Femur (tissue), 1 donor: ENCODE measurements at regions not wholly inside any gene's neighbourhood (a gene's known extent, or its start where the extent isn't known, plus 50 kb on each side); places are given as distances from the start of the nearest gene placed in this dataset.

Experiments used
- DNase-seq: peaks from one replicate; pipeline ENCODE4 v3.0.0-alpha.2; 2017

DNA sequence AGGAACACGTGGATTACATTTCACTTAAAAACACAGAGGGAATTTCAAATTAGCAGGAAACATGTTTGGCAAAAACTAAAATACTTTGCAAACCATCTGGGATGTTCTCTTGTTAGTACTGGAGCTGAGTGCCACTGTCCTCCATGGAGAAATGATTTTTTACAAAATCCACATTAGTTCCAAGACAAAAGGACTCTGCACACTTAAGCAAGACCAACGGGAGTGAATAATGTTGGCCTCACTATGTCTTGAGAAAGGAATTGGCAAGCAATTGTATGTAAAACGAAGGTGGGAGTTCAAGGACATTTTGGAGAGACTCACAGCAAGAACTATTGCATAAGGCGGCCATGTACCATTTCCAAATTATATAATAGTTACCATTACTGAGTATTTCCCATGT is 547.5 kb downstream of the EBF1 start:
- no peak for DNase-seq

DNA sequence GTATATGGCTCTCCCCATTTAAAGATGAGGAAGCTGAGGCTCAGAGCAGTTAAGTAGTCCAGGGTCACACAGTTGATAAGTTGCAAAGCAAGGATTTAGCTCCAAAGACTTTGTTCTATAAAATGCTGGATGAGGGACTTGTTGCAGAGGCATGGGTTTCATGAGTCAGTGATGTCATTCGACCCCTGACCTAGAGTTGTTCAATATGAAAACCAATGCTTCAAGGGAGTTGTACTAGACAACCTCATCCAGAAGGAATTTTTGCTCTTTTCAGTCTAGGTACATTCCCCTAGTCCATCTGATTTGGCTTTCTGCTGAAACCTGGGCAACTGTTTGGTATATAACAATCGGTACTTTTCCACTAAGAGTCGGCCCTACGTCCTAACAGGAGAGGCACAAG is 550.4 kb downstream of the EBF1 start:
- DNase-seq = no peak

DNA sequence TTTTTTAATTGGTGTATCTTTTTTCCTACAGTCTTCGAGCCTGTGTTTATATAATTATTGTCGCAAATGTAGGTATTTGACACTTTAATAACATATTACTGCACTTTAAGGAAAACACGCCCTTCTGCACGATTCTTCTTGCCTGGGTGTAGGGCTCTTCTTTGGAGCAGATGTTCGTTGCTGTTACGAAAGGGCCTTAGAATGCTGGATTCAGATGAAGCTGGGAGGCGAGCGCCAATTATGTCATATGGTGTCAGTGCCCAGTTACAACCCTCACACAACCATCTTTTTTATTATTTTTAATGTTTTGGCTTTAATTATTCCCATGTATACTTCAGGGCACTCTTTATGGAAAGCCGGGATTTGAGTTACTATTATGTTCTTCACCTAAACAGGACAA is 553.0 kb downstream of the EBF1 start:
- DNase-seq = no peak

DNA sequence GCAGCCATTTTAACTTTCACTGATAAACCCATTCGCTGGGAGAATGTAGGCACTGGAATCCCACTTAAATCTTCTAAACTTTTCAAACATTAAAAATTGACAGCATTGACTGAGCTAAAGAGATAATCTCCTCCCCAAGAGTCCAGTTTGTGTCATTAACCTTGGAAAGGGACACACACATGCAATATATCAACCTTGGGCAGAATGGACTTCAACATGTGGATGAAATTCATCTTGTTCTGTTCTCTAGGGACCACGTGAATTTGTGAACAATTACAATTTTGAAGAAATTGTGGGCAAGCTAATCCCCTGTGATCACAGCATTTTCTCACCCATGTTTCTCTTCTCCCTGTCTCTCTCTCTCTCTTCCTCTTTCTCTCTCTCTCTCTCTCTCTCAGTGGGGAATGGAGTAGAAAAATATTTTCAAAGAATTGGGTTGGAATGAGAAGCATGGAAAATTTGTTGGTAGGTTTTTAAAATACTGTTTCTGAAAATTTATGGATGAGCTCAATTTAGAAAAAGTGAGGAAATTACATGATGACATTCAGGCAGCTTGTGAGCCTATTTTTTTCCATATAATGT is 553.7 kb downstream of the EBF1 start:
- DNase-seq = no peak

DNA sequence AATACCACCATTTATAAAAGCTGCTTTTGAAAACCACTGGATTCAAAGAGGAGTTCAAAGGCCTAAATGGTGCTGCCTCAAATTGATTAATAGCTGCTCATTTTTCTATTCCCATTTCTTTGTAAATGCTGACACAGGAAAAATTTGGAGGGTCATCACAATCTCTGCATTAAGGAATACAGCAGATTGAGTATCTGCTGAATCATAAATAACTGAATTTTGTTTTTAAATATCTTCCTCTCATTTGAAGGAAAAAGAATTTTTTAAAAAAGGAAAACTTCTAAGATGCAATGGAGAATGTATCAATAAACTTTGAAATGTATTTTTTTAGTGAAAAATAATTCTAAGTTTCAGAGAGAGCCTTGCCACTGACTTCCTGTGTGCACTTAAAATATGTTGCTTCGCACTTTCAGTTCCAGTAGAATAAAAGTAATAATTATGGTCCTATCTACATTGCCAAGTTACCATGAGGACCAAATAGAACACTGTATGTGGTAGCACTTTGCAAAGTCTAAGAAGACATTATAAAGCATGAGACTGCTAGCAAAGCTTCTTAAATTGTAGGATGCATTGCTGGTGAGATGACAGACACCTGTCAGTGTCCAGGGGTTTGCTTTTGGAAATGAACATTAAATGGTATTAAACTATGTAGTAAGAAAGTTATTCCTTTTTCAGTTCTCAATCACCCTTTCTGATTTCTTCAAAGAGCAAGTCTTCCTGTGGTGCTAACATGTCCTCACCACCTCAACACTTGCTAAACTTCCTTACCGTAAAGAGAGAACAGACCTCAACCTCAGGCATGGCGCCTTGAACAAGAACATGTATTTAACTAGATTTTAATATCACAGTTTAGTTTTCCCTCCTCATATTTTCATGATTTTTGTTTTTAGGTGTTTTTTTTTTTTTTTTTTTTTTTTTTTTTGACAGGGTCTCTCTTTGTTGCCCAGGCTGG is 555.1 kb downstream of the EBF1 start:
- no peak for DNase-seq

DNA sequence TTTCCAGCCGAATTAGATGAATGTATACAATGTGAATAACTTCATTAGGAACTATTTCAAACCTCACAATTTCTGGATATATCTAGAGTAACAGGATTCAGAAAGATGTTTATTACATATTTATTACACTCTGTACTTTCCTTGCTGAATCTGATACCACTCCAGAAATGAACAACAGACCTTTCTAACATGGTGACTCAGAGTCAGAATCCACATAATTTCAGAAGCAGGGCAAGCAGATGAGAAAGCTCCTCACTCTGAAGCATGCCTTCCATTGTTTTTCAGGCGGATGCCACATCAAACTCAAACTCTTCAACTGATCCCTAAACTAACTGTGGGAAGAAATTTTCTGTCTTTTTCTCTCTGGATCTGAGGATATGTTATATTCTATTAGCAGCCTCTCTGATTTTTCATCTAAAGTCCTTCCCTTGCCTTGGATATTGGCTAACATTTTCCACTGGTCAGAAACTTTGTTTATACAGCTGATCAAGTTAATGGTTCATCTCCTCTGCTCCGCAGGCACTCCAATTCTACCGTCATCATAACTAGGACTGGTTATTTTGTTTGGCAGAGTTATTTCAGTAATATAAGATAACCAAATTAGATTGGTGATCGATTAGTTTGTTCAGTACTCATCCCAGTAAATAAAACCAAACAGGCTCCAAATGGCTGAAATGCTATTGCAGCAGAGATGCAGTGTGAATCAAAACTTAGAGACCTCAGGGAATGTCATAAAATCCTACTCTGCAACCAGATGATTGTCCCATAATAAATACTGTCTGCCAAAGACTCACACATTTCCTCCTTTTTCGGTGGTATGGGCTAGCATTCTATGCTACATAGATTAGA is 556.0 kb downstream of the EBF1 start:
- DNase-seq = no peak

DNA sequence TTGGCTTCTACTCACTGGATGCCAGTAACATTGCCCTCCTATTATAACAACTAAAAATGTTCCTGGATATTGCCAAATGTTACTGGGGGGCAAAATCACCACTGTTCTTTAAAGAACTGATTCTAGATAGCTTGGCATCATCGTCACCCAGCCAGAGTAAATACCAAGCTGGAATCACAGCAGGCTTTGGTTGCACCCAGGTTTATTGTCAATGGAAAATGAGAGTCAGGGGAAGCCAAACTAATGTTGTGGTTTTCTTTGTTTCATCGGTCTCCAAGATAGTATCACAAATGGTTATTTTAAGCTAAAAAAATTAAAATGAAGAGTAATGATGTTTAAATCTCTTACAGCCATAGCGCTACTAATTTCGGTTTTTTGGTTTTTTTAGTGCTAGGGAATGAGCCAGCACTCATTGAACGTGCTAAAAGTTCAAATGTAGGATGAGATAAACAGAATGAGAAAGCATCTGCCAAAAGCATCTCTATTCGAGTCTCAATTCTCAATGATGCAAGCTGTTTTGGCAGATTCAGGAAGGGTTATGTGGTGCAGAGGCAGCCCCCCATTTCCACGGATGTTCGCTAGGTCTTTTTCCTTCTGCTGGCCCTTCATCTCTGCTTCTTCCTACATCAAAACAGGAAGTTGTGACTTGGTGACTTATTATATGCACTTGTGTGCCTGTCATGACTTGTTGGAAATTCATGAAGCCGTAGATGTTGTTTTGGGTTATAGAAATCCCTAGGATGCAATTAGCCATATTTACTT is 558.0 kb downstream of the EBF1 start:
- no peak for DNase-seq

DNA sequence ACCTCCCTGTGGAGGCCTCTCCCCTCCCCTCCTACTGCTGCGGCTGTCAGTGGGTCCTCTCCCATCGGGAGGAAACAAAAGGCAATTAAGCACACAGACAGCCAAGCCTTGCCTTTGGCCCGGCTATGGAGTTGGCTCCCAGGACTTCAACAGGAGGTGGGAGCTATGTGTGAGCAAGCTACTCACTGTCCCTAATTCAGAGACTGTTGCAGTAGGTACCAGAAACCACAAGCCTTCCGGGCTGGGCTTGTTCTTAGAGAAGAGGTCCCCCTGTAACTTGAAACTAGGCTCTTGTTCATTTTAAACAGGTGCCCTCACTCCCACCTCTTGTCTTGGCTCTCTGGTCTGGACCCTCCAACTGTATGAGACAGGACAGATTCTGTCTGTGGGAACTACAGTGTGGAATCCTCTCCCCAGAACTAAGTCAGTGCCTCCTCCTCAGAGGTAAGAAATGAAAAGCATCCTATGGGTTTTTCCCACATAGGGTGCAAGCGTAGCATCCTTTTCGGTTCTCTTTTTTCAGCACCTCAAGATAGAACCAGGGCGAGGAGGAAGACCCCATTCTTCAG is 561.1 kb downstream of the EBF1 start:
- DNase-seq = no peak

DNA sequence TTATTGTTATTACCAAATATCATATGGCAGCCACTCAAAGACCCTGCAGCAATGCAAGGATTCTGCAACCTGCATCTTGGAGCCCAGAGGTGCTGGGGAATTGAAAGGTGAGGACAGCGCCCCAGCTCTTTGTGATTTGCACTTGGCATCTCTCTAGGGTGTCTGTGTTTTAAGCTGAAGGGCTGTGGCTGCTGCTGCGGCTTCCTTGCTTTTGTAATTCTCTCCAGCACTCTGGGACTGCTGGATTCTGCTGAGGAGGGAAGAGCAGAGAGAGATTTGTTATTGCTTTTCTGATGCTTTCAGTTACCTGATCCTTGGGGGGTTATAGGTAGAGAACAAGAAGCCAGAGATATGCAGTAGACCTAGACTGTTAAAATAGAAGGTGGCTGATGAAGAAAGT is 562.4 kb downstream of the EBF1 start:
- no peak for DNase-seq

DNA sequence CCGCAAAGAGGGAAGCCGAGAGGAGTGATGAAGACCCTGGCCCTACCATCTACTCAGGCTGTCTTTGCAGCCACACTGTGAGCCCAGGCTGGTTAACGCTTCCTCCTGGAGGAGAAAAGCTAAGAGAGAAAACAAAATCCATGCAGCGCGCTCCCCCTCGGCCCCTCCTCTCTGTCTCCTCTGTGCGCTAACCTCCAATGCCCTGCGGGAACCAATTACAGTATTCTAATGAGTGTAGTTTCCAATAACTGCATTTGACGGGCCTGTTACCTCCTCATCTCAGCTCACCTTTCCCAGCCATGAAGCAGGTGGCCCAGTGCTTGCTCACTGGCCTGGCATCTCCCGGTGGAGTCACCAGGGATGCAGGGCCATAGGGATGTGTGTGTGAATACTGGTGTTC is 565.5 kb downstream of the EBF1 start:
- no peak for DNase-seq

DNA sequence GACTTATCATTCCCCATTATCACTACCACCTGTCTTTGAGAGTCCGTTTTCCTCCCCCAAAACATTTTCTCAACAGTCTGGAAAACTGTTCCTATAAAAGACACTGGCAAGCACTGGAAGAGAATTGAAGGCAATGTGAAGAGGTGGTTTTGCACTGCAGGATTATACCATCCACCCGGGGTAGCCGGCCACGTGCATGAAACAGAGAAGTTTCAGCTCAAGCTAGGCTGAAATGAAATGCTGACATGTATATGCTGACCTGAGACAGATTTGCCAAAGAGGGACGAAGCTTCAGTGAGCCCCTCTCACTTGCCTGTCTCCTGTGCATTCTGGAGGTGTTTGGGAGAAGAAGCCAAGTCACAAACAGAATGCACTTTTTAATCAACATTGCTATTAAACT is 567.0 kb downstream of the EBF1 start:
- DNase-seq = no peak

DNA sequence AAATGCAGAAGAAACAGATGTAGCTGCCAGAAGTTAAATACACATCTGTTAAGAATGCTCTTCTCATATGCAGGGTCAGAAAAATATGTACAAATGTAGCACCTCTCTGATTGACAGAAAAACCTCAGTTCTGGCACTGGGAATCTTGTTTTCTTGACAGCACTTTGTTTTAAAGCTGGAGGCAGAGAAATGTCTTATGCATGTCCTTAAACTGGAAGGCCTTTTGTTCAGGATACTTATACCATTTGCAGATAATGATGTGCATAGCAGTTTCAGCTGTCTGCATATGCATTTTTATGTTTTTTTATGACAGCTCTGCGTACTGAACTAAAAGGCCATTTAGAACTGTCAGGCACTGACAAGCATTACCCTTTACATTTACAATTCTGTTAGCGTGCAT is 567.9 kb downstream of the EBF1 start:
- DNase-seq = no peak

DNA sequence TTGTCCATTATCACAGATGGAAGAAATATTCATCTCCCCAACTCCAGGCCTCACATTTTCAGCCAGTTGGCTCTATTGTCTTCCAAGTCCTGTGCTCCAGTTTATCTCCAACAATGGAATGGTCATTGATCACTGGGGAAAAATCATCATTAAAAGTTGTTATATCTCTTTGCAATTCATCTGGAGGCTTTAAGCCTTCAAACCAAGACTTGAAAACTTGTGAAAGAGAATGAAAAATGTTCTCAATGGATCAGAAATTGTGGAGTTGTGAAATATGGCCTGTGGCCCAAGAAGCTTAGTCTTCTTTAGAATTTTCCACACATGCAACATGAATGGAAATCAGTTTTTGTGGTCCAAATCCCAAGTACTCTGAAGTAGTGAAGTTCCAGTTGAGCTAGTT is 569.6 kb downstream of the EBF1 start:
- DNase-seq = no peak

DNA sequence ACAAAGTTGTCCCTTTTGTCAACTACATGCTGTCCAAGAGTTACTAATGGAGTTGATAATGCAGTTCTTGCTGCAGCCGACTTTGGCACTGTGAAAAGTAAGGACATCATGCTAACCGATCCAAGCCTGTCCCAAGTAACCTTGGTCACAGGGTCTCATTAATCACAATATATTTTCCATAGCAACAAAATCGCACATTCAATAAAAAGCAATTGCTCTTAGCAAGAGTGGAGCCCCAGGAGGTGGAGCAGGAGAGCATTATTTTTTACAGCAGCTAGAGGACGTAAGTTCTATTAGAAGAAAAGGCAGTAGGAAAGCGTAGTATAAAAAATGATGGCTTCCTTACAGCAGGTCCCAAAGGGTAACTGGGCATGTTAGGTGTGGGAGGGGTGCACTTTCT is 570.3 kb downstream of the EBF1 start:
- DNase-seq = no peak

DNA sequence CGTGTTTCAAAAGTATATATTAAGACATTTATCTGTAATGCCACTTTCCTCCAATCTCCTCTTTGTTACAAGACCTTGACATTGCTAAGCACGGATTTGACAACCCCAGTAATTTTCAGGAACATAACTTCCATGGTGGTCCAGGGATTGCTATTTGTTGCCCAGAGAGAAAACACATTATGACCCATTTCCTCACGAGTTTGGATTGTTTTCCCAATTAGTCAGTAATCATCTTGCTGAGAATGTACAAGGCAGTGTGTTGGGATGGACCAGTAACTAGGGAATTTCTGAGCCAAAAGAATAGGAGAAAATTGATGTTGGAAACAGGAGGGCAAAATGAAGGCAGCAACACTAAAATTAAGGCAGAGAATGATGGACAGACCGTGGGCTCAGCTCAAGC is 574.1 kb downstream of the EBF1 start:
- no peak for DNase-seq

DNA sequence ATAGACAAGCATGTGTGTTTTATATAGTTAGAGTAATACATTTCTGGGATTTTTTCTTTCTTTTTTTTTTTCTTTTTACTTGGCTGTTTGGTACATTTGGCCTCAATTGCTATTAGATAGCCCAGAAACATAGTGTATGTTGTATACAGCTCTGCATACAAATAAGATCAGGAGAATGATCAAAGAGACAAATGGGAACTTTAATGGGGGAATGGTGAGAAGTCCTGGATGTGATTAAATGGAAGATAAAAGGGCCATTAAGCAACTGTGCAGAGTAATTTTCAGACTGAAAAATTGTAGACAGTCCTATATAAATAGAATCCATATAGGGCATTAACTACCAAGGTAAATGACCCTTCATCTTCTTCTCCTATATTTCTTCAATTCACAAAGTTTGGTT is 575.6 kb downstream of the EBF1 start:
- no peak for DNase-seq

DNA sequence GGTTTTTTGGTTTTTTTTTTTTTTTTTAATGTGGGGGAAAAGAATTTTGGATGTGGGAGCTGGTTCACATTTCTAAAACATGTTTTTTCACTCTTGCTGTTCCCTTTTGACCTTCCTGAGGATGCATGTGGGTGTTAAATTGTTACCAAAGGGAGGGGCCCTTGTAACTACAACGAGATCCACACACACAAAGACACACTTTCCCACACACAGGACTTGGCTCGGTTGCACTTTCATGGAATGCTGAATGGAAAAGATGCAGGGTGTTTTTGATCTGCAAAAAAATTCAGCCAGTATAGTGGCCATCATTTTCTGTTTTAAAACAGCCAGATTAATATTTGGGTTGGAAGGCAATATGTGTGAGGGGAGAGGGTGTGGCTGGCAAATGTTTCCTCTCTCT is 576.9 kb downstream of the EBF1 start:
- peak; percentile 88 for DNase-seq

DNA sequence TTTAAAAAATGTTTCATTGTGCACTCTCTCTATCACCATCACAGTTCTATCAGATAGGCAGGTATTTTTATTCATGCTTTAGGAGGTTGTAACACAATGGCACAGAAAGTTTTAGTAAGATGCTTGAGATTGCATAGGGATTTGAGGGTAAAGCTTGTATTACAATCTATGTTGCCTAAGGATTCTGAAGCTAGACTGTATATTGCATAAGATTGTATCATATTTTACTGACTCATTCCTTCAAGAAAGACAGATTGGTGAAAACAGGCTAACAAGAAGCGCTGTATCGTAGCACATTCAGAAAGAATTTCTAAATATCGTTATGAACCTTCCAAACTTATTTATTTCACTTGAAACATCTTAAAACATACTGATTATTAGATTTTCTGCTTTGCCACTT is 577.7 kb downstream of the EBF1 start:
- no peak for DNase-seq

DNA sequence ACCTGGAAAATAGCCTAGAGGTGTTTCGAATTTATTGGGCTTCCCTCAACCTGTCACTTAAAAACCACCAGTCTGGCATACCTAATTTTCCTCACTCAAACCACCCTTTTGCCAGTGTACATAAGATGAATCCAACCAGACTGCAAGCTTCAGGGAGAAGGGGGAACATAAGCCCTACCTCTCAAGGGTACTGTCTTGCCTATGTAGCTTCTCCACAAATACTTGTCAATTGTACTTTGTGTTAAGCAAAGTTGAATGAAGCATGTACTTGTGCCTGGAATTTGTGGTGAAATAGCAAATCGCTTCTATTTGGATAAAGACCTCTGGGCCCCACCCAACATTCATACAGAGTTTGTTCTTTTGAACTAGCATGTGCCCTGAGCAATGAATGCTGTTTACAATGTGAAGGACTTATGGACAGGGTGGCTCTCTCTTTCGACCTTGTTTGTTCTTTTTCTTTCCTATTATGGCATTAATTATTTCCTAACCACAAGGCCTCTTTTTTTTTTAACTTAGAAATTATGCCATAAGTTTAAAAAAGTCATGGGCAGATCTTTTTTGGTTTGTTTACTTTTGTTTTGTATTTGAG is 580.2 kb downstream of the EBF1 start:
- no peak for DNase-seq

DNA sequence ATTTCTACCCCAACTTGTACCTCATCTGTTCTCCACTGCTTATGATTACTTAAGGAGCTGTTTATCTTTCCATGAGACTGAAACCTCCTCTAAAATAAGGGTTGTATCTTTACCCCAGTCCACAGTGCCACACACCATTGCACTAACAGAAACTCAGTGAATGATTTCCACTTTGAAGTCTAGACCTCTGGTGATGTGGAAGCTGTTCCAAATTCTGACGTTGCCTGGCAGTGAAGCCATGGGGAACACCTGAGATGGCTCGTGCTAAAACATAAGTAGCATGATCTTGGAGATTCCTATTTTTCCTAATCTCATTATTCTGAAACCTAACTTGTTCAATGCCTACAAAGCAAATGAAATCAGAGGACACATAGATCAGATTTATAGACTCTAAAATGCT is 583.2 kb downstream of the EBF1 start:
- DNase-seq = no peak

DNA sequence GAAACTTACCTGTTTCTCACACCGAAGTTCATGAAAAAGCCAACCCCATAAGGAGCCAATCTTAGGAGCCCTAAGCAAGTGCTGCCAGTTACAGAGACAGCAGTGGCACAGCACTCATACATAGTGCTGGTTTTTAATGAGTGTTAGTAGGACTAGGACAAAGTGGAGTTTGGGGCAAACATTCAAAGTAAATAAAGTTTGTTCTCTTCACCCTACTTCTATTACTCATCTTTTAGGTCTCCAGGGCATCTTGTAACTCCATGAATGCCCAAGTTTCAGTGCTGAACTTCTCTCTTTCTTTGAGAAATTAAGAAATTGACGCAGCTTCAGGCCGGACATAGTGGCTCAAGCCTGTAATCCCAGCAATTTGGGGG is 584.7 kb downstream of the EBF1 start:
- no peak for DNase-seq

DNA sequence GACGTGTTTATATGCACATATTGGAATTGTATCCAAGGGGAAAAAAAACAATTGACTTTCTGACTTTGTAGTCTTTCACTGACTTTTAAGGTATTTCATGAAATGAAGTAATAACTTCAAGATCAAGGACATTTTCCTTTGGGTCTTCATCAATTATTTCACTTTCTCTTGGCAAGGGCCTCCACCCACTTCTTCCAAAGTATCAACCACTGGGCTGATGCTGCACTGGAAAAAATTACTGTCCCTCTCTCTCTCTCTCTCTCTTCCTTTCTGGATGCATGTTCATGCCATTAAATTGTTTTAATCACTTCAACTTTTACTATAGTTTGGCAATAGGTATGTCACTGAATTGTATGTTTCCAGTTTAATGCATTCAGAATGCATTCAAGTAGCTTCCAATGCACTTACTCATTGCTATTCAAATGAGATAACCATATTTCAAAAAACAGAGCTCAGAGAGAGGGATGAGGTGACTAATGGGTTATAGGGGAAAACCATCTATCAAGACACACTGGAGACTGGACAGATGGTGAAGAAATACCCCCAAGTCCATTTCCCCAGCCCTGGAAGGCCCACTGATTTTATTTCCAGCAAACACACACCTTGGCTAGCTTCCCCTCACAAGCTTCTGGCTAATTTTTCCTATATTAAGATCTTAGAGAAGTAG is 585.3 kb downstream of the EBF1 start:
- DNase-seq = peak; percentile 57
